ENCODE measurements at regions not wholly inside any gene's neighbourhood (a gene's known extent, or its start where the extent isn't known, plus 50 kb on each side); places are given as distances from the start of the nearest gene placed in this dataset.

- DNase-seq: no peak
Observed at GRCh38 chr15:88312941-88313579, 56.5 kb upstream of the NTRK3 start.

GRCh38 chr15:88309363-88309762, 52.8 kb upstream of the NTRK3 start:
- no peak for DNase-seq

- DNase-seq: no peak
Observed at GRCh38 chr15:88307344-88307743, 50.8 kb upstream of the NTRK3 start.

Measured in stimulated activated naive CD4-positive, alpha-beta T cell (primary cell).